ENCODE measurements at regions not wholly inside any gene's neighbourhood (a gene's known extent, or its start where the extent isn't known, plus 50 kb on each side); places are given as distances from the start of the nearest gene placed in this dataset.
"Not testable (repeated sequence)": the region's sequence is repeated elsewhere in the genome, so short reads cannot be mapped to it uniquely, and the experiment has no call there.

DNA sequence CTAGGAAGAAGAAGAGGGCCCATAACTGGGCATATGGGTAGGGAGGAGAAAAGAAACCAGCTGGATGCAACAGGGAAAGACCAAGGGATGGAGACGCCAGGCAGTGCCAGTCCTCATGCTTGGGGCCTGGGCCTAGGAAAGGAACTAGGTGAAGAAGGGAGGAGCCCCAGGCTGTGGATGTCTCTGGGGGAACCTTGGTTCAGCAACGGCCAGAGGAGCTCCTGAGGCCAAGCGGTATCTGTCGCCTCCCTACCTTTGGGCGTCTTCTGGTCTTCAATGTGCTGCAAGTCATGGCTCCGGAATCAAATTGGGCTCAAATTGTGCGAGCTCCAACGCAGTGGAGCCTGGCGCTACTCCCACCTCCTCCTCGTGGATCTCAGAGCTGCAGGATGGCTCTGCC is 153.6 kb downstream of the FOXD4L6 start:
- TF ChIP-seq, protein P1, sequence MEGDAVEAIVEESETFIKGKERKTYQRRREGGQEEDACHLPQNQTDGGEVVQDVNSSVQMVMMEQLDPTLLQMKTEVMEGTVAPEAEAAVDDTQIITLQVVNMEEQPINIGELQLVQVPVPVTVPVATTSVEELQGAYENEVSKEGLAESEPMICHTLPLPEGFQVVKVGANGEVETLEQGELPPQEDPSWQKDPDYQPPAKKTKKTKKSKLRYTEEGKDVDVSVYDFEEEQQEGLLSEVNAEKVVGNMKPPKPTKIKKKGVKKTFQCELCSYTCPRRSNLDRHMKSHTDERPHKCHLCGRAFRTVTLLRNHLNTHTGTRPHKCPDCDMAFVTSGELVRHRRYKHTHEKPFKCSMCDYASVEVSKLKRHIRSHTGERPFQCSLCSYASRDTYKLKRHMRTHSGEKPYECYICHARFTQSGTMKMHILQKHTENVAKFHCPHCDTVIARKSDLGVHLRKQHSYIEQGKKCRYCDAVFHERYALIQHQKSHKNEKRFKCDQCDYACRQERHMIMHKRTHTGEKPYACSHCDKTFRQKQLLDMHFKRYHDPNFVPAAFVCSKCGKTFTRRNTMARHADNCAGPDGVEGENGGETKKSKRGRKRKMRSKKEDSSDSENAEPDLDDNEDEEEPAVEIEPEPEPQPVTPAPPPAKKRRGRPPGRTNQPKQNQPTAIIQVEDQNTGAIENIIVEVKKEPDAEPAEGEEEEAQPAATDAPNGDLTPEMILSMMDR (IDR thresholded peaks at IDR 0.05): not testable (repeated sequence)
- not testable (repeated sequence) for TF ChIP-seq ZFX (IDR thresholded peaks at IDR 0.05; ENCODE audit: borderline replicate concordance)

Measured in 22Rv1 (cell line).